ENCODE measurements at regions not wholly inside any gene's neighbourhood (a gene's known extent, or its start where the extent isn't known, plus 50 kb on each side); places are given as distances from the start of the nearest gene placed in this dataset.

DNA sequence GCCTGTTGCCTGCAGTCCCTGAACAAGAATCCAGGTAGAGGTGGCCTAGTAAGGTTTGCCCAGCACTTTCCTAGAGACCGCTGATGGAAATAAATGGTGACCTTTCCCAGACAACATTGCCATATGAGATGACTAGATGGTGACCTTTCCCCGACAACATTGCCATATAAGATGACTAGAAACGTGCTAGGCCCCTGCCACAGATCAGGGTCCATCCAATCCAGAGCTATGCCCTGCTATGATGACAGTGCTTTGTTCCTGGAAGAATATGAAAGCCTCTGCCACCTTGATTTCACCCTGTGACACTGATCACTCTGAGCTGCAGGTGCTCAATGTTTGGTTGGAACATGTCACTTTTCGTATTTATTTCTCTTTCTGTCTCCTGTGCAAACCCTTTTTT, 133.8 kb upstream of the SPTLC3 start:
- no peak for DNase-seq

GRCh38 chr20:12875510-12875909, 133.3 kb upstream of the SPTLC3 start:
- DNase-seq: no peak

GRCh38 chr20:12882832-12883506, 125.8 kb upstream of the SPTLC3 start:
- DNase-seq: peak in 2 of 56 donors; percentile 1 to 2

GRCh38 chr20:12883507-12883885, 125.3 kb upstream of the SPTLC3 start:
- DNase-seq: no peak

DNA sequence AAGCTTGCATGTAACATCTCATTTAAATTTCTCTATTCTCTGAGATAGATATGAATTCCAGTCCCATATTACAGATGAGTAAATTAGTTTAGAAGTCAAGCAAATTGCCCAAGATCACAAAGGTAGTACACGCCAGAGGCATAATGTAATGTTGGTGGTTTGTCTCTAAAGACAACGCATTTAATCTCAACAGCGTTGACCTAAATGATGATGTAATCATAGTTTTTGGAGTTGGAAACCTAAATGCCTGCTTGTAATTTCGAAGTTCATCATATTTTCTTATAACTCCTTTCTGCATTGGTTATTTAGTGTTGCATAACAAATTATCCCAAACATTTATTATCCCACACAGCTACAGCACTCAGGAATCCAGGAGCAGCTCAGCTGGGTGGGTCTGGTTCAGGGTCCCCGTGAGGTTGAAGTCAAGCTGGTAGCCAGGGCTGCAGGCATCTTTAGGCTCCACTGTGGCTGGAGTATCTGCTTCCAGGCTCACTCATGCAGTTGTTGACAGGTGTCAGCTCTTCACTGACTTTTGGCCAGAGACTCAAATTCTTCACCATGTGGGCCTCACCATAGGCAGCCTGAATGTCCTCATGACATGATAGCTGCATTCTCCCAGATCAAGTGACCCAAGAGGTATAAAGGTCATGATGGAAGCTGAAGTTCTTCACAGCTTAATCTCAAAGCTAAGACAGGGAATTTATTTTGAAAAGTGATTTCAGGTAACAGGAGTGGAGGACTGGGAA, 122.0 kb upstream of the SPTLC3 start:
- no peak for DNase-seq

- no peak for DNase-seq
Measured at GRCh38 chr20:12891643-12892042, 117.1 kb upstream of the SPTLC3 start.

DNA sequence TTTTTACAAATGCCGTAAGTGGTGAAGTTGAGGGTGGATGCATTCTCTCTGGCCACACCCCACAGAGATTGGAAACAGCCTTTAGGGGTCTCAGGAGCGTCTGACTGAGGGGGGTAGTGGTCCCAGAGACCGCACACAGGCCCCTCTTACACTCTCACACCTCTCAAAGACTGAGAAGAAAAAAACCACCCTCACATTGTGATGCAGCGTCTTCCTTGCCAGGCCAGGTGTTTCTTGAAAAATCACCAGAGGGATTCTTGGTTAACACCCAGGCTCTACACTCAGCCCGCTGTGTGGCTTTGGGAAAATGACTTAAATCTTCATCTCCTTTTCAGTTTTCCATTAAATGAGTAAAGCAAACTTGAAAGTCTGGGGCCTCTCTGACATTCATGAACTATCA, 115.8 kb upstream of the SPTLC3 start:
- no peak for DNase-seq

- DNase-seq: no peak
Measured at GRCh38 chr20:12893653-12894052, 115.1 kb upstream of the SPTLC3 start.

GRCh38 chr20:12894089-12894488, 114.7 kb upstream of the SPTLC3 start:
- no peak for DNase-seq

DNA sequence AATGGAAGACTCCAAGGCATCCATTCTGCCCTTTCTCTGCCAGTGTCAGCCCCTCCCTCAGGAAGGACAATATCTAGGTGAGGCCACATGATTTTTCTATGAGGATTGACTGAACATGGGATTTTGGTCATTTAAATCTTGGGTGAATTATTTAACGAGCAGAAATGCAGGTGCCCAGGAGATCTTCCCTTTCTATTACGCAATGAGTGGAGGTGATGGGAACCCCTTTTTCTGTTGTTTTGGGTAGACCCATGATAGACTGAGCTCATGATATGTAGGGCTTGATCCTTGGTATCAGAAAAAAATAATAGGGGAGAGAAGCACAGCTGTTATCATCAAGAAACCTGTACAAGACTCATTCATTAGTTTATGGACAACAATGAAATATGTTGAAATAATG, 112.6 kb upstream of the SPTLC3 start:
- no peak for DNase-seq

DNA sequence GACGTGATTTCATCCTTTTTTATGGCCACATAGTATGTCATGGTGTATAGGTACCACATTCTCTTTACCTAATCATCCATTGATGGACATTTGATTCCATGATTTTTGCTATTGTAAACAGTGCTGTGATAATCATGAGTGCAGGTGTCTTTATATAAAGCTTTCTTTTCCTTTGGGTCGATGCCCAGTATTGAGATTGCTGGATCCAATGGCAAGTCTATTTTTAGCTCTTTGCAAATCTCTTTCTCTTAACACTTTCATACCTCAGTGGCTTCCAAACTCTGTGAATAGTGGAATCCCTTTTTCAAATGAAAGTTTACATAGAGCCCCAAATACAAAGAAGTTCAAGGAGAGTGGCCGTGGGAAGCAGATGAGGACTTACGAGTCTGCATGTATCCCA, 105.8 kb upstream of the SPTLC3 start:
- no peak for DNase-seq

GRCh38 chr20:12906361-12906760, 102.4 kb upstream of the SPTLC3 start:
- DNase-seq: no peak

- DNase-seq: no peak
Measured at GRCh38 chr20:12911372-12911771, 97.4 kb upstream of the SPTLC3 start.

GRCh38 chr20:12913781-12914443, 94.9 kb upstream of the SPTLC3 start:
- no peak for DNase-seq

GRCh38 chr20:12914804-12915203, 94.0 kb upstream of the SPTLC3 start:
- DNase-seq: no peak

DNA sequence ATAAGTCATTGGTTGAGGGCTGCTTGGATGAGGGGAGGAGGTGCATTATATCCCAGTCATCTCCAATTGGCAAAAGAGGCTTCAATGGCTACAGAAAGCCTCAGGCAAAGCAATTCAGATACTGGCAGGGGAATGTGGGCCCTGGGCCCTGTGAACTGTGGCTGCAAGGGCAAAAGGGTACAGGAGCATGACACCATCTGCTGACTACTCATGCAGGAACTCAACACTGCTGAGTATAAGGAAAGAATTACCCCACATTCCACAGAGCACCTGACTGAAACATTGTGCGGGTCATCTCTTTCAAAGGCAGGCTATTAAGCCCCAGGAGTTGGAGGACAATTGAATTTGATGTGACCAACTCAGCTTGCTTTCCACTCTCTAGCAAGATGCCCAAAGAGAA, 92.1 kb upstream of the SPTLC3 start:
- no peak for DNase-seq

DNA sequence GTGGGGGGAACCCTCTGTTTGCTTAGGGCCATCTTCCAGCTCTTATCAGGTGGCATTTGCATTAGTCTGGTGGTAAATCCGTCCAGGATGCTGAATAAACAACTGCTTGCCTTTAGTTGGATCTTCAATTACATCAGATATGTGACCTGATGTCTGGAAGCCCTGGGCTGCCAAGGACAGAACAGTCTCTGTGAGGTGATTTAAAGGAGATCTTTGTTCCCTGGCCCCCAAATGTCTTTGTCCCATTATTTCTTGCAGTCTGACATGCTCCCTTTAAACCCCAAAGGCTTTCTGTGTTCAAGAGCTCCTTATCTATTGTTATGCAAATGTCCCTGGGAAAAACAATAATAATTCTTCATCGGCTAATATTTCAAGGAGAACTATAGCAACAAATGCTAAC, 84.6 kb upstream of the SPTLC3 start:
- no peak for DNase-seq

- peak in 47 of 56 donors; percentile 2 to 73 (median 25) for DNase-seq
Measured at GRCh38 chr20:12925210-12925755, 83.5 kb upstream of the SPTLC3 start.

DNA sequence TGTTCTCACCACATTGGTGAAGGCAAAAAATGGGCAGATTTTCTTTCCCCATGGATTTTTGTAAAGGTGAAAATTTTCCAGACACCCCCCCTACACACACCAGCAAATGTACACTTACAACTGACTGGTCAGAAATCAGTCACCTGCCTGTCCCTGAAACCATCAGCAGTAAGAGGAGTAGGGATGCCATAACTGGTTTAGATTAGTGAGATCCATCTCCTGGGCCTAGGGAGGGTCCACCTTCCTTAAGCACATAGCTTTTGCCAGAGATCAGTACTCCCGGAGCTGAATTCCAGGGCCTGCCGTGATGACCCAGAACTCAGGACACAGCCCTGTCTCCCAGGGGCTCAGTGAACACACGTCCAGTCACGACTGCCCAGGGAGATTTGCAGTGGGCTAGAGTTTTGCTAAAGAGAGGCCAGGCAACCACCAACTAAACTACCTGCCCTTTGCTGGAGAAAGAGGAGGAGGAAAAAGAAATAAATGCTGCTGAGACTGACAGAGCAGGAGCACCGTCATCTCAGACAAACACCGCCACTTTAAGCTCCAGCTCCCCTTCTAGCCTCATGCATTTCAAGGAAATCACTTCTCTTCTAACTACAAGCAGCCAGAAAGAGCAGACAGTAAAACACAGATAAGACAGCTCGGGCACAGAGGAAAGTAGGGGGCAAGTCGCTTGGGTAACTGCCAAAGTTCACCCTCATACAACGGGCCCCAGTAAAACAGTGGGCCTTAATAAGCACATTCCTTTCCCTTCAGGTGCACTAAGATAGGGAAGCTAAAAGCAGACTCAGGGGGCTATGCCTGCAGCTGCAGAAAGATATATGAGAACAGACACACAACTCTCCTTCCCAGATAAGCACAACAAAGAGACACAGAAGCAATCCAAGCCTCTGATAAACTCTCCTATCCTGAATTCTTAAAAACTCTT, 82.6 kb upstream of the SPTLC3 start:
- no peak for DNase-seq

GRCh38 chr20:12927489-12927888, 81.3 kb upstream of the SPTLC3 start:
- DNase-seq: no peak

DNA sequence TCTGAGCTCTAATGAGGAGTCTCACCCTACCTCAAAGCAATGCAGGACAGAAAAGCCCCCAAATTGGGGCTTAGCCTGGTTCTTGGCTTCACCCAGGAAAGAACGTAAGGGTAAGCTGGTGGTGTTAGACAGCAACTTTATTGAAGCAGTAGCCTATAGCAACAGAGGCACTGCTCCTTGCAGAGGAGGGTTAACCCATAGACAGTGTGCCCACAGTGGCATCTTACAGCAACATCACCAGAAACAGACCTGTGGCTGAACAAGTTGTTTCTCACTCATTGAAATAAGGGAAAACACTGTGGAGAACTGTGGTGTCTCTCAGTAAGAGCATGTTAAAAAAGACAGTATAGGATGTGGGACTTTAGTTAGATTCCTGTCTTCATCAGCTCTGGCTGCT, 80.4 kb upstream of the SPTLC3 start:
- DNase-seq: no peak

Measured in amygdala (tissue), 56 donors.